Activated CD4-positive, alpha-beta T cell treated with anti-CD3 and anti-CD28 coated beads for 48 hours (primary cell): ENCODE measurements at regions not wholly inside any gene's neighbourhood (a gene's known extent, or its start where the extent isn't known, plus 50 kb on each side); places are given as distances from the start of the nearest gene placed in this dataset.
"Not testable (repeated sequence)": the region's sequence is repeated elsewhere in the genome, so short reads cannot be mapped to it uniquely, and the experiment has no call there.

ENCODE experiments used
- DNase-seq: peaks from one replicate; pipeline ENCODE4 v3.0.0-alpha.2; 2020

GRCh38 chr10:3877211-3878000, 92.4 kb upstream of the KLF6 start:
- no peak for DNase-seq

DNA sequence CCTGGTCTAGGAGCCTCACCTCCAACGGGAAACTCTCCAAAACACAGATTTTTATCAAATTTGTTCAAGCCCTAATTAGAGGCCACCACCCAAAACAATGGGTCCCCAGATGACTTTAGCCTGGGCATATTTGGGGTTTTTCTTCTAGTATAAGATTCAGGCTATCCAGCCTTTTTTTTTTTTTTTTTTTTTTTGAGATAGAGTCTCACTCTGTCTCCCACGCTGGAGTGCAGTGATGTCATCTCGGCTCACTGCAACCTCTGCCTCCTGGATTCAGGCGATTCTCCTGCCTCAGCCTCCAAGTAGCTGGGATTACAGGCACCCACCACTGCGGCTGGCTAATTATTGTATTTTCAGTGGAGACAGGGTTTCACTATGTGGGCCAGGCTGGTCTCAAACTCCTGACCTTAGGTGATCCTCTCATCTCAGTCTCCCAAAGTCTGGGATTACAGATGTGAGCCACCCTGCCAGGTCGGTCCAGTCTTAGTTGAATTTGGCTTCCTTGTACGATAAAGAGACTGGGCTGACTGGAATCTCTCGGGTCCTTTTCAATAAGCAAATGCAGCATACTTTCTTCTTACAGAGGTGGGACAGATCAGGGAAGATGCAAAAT, 91.4 kb upstream of the KLF6 start:
- no peak for DNase-seq

- no peak for DNase-seq
Measured at GRCh38 chr10:3875842-3876235, 90.8 kb upstream of the KLF6 start.

- no peak for DNase-seq
Measured at GRCh38 chr10:3874990-3875841, 90.2 kb upstream of the KLF6 start.

DNA sequence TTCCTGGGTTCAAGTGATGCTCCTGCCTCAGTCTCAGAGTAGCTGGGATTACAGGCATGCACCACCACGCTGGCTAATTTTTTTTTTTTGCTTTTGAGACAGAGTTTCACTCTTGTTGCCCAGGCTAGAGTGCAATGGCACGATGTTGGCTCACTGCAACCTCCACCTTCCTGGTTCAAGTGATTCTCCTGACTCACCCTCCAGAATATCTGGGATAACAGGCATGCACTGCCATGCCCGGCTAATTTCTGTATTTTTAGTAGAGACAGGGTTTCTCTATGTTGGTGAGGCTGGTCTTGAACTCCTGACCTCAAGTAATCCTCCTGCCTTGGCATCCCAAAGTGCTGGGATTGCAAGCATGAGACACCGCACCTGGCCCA, 89.6 kb upstream of the KLF6 start:
- DNase-seq = not testable (repeated sequence)

DNA sequence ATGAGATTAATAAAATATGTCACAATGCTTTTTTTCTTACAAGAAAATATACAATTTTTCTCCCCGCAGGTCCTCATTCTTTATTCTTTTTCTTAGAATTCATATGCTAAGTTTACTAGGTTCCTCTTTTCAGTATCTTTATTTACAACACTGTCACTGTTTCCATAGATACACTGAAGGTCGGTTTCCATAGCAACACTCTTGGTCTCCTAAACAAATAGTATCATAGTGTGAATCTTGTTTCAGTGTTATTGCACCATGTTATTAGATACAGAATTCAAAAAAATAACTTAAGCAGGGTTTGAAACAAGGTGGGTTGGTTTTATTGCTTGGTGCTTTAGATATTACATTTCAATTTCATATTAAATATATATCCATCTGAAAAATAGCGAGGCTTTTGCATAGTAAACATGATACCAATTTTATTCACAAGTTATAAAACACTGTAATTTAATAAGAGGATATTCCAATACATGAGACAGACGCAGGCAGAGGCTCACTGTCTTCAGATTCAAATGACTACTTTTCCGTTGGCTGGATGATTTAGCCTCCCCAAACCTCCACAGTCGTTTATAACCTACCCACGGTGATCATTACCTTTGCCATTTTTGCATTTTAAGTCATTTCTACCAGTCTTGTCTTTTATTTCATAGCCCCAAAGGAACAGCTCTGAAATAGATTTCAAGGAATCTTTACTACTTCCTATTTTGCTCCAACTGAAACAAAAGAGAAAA, 88.9 kb upstream of the KLF6 start:
- no peak for DNase-seq

DNA sequence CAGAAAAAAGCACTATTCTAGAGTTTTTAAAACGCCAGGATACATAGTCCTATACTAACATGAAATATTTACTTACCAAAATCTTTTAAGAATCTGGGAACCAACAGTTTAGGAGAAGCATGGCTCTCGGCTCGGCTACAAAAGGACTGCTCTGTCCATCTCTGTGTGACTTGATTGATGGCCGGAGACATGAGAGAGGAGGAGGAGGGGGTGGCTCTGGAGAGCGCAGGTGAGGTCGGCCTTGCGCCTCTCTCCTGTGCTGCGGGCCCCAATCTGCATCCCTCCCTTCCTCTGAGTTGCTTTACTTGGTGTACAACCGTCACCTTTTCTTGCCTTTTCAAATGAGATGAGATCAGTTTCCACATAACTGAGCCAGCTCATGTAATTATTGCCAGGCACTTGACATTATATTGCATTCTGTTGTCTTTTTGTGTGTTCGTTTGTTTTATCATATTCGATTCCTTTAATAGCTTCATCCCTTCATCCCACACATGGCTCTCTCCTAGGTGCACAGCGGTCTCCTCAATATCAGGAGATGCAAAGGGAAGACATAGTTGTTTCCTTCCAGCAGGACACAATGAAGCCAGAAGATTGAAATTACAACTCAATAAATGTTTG, 87.8 kb upstream of the KLF6 start:
- DNase-seq = no peak

DNA sequence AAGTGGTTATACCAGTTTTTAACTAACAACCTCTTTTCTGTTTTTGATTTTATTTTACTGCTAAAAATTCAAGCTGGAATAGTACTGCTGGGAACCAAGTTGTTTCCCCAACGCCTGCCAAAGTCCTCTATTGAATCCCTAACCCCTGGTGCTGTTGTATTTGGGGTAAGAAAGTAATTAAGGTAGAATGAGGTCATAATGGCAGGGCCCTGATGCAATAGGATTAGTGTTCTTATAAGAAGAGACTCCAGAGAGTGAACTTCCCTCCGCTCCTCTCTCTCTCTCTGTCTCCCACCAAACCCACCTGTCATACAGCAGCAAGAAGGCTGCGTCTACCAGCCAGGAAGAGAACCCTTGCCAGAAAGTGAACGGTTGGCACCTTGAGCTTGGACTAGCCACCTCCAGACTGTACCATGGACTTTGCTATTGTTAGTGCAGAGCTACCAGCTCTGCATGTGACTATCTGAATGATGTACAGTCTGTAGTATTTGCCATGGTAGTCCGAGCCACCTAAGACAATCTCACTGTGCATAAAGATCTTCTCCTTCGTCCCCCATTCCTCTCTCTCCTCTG, 86.5 kb upstream of the KLF6 start:
- DNase-seq = no peak

GRCh38 chr10:3869036-3869435, 84.0 kb upstream of the KLF6 start:
- DNase-seq = no peak

GRCh38 chr10:3868271-3868664, 83.3 kb upstream of the KLF6 start:
- DNase-seq = no peak

DNA sequence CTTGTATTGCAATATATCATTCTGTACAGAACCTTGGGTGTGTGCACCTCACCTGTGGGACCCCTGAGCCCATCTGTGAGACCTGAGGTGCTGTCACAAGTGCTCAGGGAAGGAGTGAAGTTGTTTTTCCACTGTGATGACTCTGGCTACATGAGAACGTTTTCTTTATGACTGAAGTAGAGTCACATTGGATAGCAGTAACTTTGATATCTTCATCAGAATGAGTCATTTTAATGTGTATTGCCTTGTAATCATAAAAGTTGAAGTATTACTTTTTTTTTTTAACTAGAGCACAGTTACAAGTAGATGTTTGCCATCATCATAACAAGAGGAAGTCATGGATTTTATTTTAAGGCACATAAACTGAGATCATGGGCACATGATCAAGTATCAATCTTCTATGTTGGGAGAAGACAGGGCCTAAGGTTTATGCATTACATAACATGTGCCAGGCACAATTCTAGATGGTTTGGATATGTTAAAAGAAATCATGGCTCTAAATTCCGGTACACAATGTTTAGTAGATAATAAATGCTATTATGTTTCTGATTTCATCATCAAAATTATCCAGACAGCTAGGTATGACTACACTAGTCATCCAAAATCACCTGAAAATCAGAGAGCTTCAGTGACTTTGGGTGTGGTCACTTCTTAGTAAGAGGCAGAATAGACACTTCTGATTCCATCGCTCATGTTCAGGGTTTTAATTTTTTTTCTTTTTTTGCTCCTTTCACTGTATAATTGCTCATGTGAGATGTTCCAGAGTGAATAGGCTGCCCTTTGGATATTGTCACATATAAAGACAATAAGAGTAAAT, 82.7 kb upstream of the KLF6 start:
- peak; percentile 50 for DNase-seq

- no peak for DNase-seq
Measured at GRCh38 chr10:3866332-3866731, 81.3 kb upstream of the KLF6 start.

DNA sequence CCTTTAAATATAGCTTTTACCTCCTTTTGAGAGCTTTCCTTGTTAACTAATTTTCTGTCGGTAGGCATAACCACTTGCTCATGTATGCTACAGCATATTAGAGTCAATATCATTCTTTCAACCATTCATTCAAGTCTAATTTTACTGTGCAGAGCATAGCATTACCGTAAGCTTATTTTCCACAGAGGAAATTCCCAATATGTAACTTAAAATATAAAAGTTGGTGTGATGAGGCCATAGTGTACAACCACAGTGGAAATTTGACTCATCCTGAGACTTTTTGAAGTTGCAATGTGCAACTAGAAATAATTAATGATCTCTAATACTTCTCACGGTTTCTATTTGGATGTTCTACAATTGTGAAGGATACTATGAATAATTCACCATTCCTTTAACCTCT, 80.6 kb upstream of the KLF6 start:
- DNase-seq = no peak

DNA sequence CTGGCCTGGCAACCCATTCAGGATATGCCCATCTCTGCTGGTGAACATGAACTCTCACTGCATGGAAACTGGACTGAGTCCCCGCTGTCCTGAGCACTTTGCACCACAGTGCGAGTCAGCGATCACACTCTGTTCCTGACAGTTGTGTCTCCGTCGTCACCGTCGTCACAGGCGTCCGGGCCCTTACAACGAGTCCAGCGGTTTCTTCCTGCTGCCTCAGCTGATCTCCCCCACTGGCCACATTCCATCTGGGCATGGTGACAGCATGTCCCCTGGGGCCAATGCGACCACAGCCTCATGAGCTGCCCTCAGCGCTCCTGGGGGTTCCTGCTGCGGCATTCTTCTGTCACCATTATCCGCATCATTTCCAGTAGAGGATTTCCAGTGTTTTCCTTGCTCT, 76.8 kb upstream of the KLF6 start:
- DNase-seq = no peak

GRCh38 chr10:3858051-3858845, 73.2 kb upstream of the KLF6 start:
- no peak for DNase-seq

- no peak for DNase-seq
Measured at GRCh38 chr10:3857318-3857717, 72.3 kb upstream of the KLF6 start.

DNA sequence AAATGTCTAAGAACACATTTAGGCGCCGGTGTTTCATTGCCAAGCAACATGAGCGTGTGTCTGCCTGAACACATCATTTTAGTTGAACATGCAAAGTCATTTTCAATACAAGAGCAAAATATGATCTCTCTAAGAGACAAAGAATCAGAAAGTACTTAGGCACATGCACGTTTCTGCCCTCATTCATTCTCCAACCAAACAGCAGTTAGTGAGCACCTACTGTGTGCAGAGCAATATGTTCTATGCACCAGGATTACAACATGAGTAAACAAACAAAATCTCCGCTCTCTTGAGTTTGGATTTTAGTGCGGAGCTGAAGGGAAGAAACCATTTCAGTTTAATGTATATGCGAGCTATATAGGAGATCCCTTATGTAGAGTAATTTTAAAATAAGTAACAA, 71.6 kb upstream of the KLF6 start:
- DNase-seq = no peak

DNA sequence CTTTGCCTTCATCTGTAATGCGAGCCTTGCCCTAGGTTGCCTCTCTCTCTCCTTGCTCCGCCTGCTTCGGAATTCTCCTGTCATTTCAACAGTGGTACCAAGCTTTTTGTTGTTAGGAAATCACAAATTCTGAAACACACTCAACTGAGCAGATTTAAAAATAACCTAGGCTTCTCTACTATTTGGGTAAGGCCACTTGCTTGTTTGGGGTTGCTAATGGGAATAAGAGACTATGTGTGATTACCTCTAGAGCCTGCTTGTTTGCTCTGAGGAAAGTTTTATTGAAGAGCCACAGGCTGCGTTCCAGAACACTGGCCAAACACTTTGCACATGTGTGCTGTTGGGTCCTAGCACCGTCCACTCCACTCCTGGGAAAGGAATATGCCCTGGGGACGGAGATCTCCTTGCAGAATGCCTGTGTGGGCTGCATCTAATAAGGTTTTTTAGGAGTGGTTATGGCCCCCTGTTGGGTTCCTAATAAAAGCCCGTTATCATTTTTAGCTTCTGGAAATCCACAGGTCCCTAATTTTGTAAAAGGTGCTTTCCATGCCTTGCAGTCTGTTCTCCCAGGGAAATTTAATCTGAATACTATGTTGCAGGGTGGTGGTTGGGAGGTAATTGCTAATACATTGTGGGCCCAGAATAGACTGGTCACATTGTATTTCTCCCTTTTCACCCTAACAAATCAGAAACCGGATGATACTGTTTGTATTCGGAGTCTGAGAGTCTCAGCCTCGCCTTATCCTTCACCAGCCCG, 68.7 kb upstream of the KLF6 start:
- no peak for DNase-seq

GRCh38 chr10:3853016-3853415, 68.0 kb upstream of the KLF6 start:
- DNase-seq = no peak
